ENCODE measurements at regions not wholly inside any gene's neighbourhood (a gene's known extent, or its start where the extent isn't known, plus 50 kb on each side); places are given as distances from the start of the nearest gene placed in this dataset.
"Not testable (repeated sequence)": the region's sequence is repeated elsewhere in the genome, so short reads cannot be mapped to it uniquely, and the experiment has no call there.

DNA sequence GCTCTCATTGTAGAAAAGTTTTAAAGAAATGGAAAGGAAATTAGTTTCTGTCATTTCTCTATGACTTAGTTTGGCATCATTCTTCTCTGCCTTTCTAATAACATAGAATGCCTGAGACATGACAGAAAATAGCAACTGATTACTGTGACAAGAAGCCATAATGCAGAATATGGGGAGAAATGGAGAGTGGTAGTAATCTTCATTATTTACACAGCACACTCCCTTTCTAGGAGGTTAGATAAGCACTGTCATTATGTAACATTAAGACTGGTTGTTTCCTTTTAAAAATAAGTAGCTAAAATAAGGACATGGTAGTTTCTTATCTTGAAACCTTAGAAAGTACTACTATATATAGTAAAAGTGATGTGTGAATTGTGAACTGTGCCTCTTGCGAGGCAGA, 1227.9 kb upstream of the PABPC4L start:
- DNase-seq = no peak

DNA sequence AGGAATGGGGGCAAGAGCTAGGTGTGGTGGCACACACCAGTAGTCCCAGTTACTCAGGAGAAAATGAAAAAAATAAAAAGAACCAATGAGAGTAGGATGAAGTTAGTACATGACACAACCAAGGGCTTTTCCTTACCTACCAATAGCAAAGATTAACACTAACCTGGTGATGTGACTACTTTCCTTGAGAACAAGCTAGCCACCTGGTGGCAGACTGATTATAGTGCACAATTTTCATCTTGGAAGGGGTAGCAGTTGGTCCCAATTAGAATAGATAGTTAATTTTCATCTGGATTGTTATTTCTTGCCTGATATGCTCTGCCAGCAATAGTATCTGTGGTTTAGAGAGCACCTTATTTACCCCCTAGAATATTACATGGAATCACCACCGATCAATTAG, 1216.8 kb upstream of the PABPC4L start:
- no peak for DNase-seq

GRCh38 chr4:135412213-135412612, 1210.6 kb upstream of the PABPC4L start:
- no peak for DNase-seq

GRCh38 chr4:135411251-135411650, 1209.7 kb upstream of the PABPC4L start:
- DNase-seq = no peak

- not testable (repeated sequence) for DNase-seq
Observed at GRCh38 chr4:135409261-135409660, 1207.7 kb upstream of the PABPC4L start.

- DNase-seq = no peak
Observed at GRCh38 chr4:135408109-135408508, 1206.5 kb upstream of the PABPC4L start.

GRCh38 chr4:135406597-135406996, 1205.0 kb upstream of the PABPC4L start:
- DNase-seq = not testable (repeated sequence)

GRCh38 chr4:135385830-135386581, 1184.4 kb upstream of the PABPC4L start:
- no peak for DNase-seq

GRCh38 chr4:135383356-135384288, 1182.0 kb upstream of the PABPC4L start:
- DNase-seq = no peak

GRCh38 chr4:135382280-135382959, 1180.8 kb upstream of the PABPC4L start:
- DNase-seq = no peak

- DNase-seq = no peak
Observed at GRCh38 chr4:135372131-135372530, 1170.5 kb upstream of the PABPC4L start.

GRCh38 chr4:135371137-135371536, 1169.5 kb upstream of the PABPC4L start:
- no peak for DNase-seq

DNA sequence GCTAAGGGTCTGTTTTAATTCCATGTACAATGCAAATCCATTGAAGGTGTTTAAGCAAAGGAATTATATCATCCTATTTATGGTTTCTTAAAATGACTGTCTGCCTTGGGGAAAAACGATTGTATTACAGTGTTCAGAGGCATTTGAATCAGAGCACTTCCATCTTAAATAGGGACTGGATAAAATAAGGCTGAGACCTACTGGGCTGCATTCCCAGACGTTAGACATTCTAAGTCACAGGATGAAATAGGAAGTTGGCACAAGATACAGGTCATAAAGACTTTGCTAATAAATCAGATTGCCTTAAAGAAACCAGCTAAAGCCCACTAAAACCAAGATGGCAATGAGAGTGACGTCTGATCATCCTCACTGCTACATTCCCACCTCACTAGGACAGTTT, 1167.2 kb upstream of the PABPC4L start:
- no peak for DNase-seq

GRCh38 chr4:135365065-135365464, 1163.5 kb upstream of the PABPC4L start:
- DNase-seq = no peak

DNA sequence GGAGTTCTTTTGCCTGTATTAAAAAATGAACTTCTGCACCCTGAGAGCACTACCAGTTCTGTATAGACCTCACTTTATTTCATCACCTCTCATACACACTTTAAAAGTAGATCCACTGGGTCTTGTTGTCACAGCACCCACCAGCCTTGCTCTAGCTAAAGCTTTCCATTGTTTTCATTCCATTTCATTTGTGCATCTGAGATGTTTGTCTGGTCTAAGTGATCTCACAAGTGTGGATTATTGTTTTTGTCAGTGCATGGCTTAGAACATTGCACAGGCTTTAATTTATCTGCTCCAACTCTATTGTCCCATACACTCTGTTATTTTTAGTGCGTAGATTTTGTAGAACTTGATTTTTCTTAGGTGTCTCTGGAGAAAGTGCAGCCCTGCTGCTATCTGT, 1157.5 kb upstream of the PABPC4L start:
- DNase-seq = no peak

DNA sequence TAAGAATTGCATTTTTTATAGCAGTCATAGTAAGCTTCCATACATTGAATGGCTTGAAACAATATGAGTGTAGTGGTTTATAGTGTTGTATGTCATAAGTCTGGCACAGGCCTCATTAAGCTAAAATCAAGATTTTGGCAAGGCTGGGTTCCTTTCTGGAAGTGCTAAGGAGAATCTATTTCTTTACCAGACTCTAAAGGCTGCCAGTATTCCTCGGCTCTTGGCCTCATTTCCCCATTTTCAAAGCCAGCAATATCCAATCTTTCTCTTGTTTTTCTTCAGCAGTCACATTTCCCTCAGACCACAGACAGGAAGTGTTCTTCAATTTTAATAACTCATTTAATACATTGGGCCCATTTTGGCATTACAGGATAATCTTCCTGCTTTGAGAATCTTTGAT, 1155.5 kb upstream of the PABPC4L start:
- DNase-seq = no peak

DNA sequence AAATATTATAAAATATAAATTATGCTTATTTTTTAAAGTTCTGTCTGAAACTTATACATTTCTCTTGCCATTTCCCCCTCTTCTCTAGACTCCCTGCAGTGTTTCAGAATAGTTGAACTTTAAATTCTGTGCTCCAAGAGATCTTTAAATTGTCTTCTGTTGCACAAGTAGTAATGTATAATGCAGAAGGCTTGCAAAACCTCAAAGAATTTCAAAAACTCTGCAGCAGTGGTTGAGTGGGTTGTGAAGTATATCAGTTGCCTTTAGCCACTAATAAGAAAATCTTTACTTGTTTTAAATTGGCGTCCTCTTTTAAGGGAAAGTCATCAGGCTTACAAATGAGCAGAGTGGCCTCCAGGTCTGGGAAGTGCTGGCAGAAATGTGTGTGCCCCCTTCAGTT, 1153.3 kb upstream of the PABPC4L start:
- no peak for DNase-seq

GRCh38 chr4:135353008-135353407, 1151.4 kb upstream of the PABPC4L start:
- DNase-seq = no peak

DNA sequence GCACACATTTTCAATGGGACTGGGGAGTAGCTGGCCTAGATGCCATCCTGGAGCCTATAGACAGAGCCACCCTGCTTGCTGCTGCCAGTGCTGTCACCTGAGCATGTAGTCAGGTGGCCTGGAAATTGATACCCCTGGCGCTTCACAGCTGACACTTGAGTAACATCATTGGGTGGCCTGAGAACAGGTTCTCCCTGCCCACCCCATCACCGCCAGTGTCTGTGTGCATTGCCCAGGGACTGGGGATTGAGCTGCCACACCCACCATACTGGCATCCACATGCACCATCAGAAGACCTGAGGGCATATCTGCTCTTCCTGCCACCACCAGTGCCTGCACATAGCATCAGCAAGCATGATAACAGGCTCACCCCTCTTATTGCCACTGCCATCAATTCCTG, 1142.9 kb upstream of the PABPC4L start:
- no peak for DNase-seq

DNA sequence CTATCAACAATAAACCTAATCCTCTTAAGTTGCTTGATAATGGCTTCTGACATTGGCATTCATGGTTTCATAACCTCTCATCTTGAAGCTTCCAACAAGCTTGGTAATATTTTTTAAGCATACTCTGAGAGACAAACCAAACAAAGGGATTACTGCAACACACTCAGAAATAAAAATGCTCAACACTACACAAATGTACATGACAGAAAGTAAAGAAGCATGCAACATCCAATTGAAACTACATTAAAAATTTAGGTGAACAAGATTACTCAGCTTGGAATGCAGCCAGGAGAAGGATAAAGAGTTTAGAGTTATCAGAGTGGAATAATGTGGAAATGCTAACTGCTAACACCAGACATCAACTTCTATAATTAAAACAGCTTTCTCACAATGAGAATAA, 1136.6 kb upstream of the PABPC4L start:
- DNase-seq = no peak

DNA sequence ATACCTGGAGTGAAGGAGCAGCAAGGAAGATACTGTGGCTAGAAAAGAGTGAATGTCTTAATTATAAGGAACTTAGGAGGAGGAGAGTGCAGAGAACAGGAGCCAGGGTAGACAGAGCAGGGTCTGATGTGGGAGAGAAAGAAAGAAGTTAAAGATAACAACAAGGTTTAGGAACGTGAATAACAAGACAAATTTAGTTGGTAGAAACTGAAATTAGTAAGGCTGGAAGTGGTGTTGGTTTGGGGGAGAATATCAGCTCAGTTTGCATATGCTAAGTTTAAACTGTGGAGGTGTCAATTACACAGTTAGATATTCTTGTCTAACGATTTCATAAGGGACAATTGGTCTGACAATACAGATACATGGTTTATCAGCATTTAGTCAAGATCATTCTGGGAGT, 1123.7 kb upstream of the PABPC4L start:
- no peak for DNase-seq

GRCh38 chr4:135319685-135320084, 1118.1 kb upstream of the PABPC4L start:
- DNase-seq = no peak

GRCh38 chr4:135316266-135316779, 1114.7 kb upstream of the PABPC4L start:
- no peak for DNase-seq
